Fibroblast of peridontal ligament (primary cell): ENCODE measurements at regions not wholly inside any gene's neighbourhood (a gene's known extent, or its start where the extent isn't known, plus 50 kb on each side); places are given as distances from the start of the nearest gene placed in this dataset.
"Not testable (repeated sequence)": the region's sequence is repeated elsewhere in the genome, so short reads cannot be mapped to it uniquely, and the experiment has no call there.

Source experiments
- DNase-seq: peaks from one replicate; pipeline ENCODE4 v3.0.0-alpha.2; 2010; ENCODE audit errors: extremely low read depth

- DNase-seq: no peak
These were observed 51.1 kb upstream of the MIER3 start for GRCh38 chr5:57002959-57003485.

- not testable (repeated sequence) for DNase-seq
These were observed 51.6 kb upstream of the MIER3 start for GRCh38 chr5:57003566-57003965.

- DNase-seq: no peak
These were observed 52.9 kb upstream of the MIER3 start for GRCh38 chr5:57004800-57005199.

GRCh38 chr5:57007344-57007743 lies 55.4 kb upstream of the MIER3 start:
- no peak for DNase-seq

- no peak for DNase-seq
These were observed 57.9 kb upstream of the MIER3 start for GRCh38 chr5:57009811-57010210.

- DNase-seq: no peak
These were observed 58.9 kb upstream of the MIER3 start for GRCh38 chr5:57010786-57011185.

GRCh38 chr5:57012511-57012910 lies 60.6 kb upstream of the MIER3 start:
- no peak for DNase-seq

- no peak for DNase-seq
These were observed 74.0 kb upstream of the MIER3 start for GRCh38 chr5:57025961-57026360.

- no peak for DNase-seq
These were observed 76.2 kb upstream of the MIER3 start for GRCh38 chr5:57028161-57028560.

- DNase-seq: no peak
These were observed 80.2 kb upstream of the MIER3 start for GRCh38 chr5:57032151-57032551.

GRCh38 chr5:57033103-57033502 lies 81.2 kb upstream of the MIER3 start:
- no peak for DNase-seq

- DNase-seq: no peak
These were observed 81.6 kb upstream of the MIER3 start for GRCh38 chr5:57033503-57033902.

GRCh38 chr5:57034201-57034916 lies 82.4 kb upstream of the MIER3 start:
- no peak for DNase-seq

- DNase-seq: no peak
These were observed 84.0 kb upstream of the MIER3 start for GRCh38 chr5:57035955-57036354.

GRCh38 chr5:57036761-57037160 lies 84.8 kb upstream of the MIER3 start:
- DNase-seq: no peak

- DNase-seq: no peak
These were observed 85.4 kb upstream of the MIER3 start for GRCh38 chr5:57037355-57037754.

- no peak for DNase-seq
These were observed 89.6 kb upstream of the MIER3 start for GRCh38 chr5:57041570-57041969.

- no peak for DNase-seq
These were observed 90.6 kb upstream of the MIER3 start for GRCh38 chr5:57042524-57042931.

- no peak for DNase-seq
These were observed 102.2 kb upstream of the MIER3 start for GRCh38 chr5:57054135-57054534.

GRCh38 chr5:57054671-57055070 lies 102.7 kb upstream of the MIER3 start:
- DNase-seq: no peak

- DNase-seq: no peak
These were observed 103.8 kb upstream of the MIER3 start for GRCh38 chr5:57055731-57056130.

- no peak for DNase-seq
These were observed 110.1 kb upstream of the GPBP1 start for GRCh38 chr5:57063773-57064172.

GRCh38 chr5:57066924-57067596 lies 106.8 kb upstream of the GPBP1 start:
- no peak for DNase-seq

- peak; percentile 1 for DNase-seq
These were observed 106.3 kb upstream of the GPBP1 start for GRCh38 chr5:57067597-57067924.
